ENCODE measurements at regions not wholly inside any gene's neighbourhood (a gene's known extent, or its start where the extent isn't known, plus 50 kb on each side); places are given as distances from the start of the nearest gene placed in this dataset.

GRCh38 chr9:134267305-134267880 lies 58.9 kb upstream of the RXRA start:
- Histone ChIP-seq H3K27ac (peak overlapping the region; percentile 79), H3K27me3 (peaks cover 5% of the 10 kb centered on the region; the same call in 1 of the 2 replicates), H3K36me3 (no peaks in the 10 kb centered on the region), H3K9me3 (no peaks in the 10 kb centered on the region), H4K20me1 (no peaks in the 10 kb centered on the region), H3K9ac (peak overlapping the region; percentile 61), H3K4me2 (peak overlapping the region; percentile 87), H3K4me3 (peak overlapping the region; percentile 28), H3K4me1 (peaks cover 97% of the 10 kb centered on the region)
- no peak for TF ChIP-seq Cebpa-rat (IDR thresholded peaks at IDR 0.05)

DNA sequence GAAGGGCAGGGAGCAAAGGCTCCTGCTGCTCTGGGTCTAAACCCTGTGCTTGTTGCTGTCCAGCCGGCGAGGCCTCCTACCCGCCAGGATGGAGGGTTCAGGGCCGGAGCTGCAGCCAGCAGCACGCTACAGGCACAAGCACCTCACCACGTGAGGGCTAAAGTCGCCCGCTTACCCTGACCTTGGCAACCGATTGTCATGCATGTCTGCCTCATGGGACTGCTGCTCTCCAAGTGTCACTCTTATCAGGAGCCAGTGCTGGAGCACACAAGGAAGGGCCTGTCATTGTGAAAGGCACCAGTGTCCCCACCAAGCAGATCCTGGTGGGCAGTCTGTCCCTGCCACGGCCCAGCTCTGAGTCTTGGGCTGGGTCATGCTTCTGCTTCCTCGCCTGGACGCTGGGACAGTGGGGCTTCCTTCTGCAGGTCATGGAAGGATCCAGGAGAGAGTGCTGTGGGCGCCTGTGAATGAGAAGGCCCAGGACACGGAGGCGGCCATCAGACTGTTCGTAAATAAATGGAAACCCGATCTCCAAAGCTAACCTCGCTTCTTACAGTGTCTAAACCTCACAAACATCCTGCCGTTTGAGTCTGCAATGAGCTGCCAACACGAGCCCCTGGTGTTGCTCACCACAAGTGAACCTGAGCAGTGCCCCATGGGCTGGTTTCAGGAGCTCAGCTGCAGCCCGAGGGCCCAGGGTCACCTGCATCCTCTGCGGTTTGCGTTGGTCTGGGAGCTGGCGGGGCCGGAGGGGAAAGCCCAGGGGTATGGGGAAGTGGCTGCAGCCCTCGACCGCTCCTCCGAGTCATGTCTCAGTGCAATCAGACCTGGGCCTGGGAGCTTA lies 58.2 kb upstream of the RXRA start:
- TF ChIP-seq Cebpa-rat (IDR thresholded peaks at IDR 0.05): no peak
- H3K36me3 ChIP-seq: no peaks in the 10 kb centered on the region
- H3K9ac ChIP-seq: peak overlapping the region; percentile 61
- peaks cover 100% of the 10 kb centered on the region for H3K4me1 ChIP-seq
- H3K4me2 ChIP-seq: peak overlapping the region; percentile 87
- peaks cover 5% of the 10 kb centered on the region; the same call in 1 of the 2 replicates for H3K27me3 ChIP-seq
- H3K4me3 ChIP-seq: peak overlapping the region; percentile 28
- H4K20me1 ChIP-seq: no peaks in the 10 kb centered on the region
- H3K27ac ChIP-seq: peak overlapping the region; percentile 79
- H3K9me3 ChIP-seq: no peaks in the 10 kb centered on the region

- no peaks in the 10 kb centered on the region for H3K36me3 ChIP-seq
- no peak overlapping the region for H3K4me3 ChIP-seq
- peaks cover 100% of the 10 kb centered on the region for H3K4me1 ChIP-seq
- H3K27me3 ChIP-seq: peaks cover 5% of the 10 kb centered on the region; the same call in 1 of the 2 replicates
- no peaks in the 10 kb centered on the region for H3K9me3 ChIP-seq
- H3K9ac ChIP-seq: no peak overlapping the region; the same call in 1 of the 2 replicates
- H4K20me1 ChIP-seq: no peaks in the 10 kb centered on the region
- peak overlapping the region; percentile 87 for H3K4me2 ChIP-seq
- peak overlapping the region; percentile 79; the same call in 1 of the 2 replicates for H3K27ac ChIP-seq
- TF ChIP-seq Cebpa-rat (IDR thresholded peaks at IDR 0.05): no peak
These were observed 57.5 kb upstream of the RXRA start for GRCh38 chr9:134268747-134269146.

DNA sequence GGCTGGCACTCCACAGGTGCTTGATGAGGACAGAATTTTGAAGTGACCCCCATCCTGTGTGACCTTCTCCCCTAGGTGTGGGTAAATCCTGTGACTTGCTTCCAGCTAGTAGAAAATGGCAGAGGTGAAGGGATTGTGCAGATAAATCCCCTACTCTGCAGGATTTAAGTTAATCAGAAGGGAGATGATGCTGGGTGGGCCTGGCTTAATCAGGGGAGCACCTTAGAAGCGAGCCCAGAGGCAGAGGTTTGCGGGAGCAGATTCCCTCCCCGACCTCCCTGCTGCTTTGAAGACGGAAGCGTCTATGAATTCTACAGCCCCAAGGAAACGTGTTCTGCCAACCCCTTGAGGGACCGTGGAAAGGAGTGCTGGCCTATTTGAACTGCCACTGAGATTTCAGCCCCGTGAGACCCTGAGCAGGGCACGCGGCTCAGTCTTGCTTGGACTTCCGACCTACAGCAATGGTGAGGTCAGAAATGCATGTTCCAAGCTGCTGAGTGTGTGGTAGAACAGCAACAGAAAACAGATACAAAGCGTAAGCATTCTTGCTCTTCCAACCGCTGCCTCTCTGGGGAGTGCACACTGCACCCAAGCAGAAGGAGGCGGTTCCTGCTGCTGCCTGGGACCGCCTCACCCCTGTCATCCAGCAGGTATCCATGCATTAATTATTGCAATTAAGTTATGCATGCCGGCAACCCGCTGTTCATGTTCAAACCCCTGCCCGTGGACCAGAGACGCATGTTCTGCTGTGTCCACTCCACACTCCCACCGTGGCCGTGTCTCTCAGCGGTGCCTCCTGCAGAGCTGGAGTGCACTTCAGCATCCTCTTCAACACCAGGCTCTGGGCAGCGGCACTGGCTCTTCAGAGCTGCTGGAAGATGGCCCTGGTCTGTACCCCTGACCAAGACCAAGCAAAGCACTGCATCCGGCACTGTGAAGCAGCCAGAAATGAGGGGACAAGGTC lies 54.6 kb upstream of the RXRA start:
- H3K4me2 ChIP-seq: peak overlapping the region; percentile 87

DNA sequence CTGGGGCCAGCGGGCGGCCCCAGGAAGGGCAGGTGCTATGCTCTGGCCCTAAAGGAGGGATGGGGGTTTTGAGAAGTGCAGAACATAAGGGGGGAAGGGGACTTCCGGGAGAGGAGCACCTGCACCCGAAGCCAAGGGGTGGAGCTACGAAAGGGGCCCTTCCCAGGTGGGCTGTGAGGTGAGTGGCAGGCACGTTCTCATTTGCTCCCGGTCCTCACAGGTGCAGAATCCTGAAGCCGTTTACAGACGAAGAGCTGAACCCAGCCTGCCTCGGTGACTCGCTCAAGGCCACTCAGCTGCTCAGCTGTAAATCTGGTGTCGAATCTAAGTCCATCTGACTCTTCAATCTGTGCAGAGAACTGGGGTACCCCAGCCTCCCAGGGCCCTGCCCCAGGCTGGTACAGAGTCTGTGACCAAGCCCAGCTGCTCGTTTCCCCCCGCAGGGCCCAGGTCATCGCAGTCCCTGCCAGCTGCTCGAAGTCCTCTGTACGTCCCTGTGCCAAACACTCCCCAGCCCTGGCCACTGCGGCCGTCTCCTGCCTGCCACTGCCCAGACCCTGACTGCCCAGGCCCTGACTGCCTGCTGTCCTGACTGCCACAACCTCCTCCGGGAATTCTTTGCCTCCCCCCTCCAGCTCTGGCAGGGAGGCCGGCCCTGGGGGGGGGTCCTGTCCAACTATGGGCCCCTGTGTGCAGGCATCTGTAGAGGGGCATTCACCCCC lies 53.8 kb upstream of the RXRA start:
- Histone ChIP-seq H3K9me3 (no peaks in the 10 kb centered on the region), H3K27me3 (peaks cover 5% of the 10 kb centered on the region; the same call in 1 of the 2 replicates), H3K36me3 (no peaks in the 10 kb centered on the region), H3K4me2 (peak overlapping the region; percentile 87), H3K4me1 (peaks cover 100% of the 10 kb centered on the region), H3K4me3 (no peak overlapping the region), H3K27ac (no peak overlapping the region), H4K20me1 (no peaks in the 10 kb centered on the region), H3K9ac (no peak overlapping the region)
- no peak for TF ChIP-seq Cebpa-rat (IDR thresholded peaks at IDR 0.05)

More for the DNA sequence above, 54.6 kb upstream of the RXRA start:
- H3K27ac ChIP-seq: no peak overlapping the region
- no peaks in the 10 kb centered on the region for H3K36me3 ChIP-seq
- no peaks in the 10 kb centered on the region for H4K20me1 ChIP-seq
- TF ChIP-seq Cebpa-rat (IDR thresholded peaks at IDR 0.05): no peak
- no peak overlapping the region for H3K4me3 ChIP-seq
- peaks cover 5% of the 10 kb centered on the region; the same call in 1 of the 2 replicates for H3K27me3 ChIP-seq
- no peak overlapping the region for H3K9ac ChIP-seq
- H3K9me3 ChIP-seq: no peaks in the 10 kb centered on the region
- peaks cover 100% of the 10 kb centered on the region for H3K4me1 ChIP-seq

GRCh38 chr9:134273647-134274046 lies 52.6 kb upstream of the RXRA start:
- Histone ChIP-seq H4K20me1 (no peaks in the 10 kb centered on the region), H3K27ac (no peak overlapping the region), H3K4me2 (peak overlapping the region; percentile 87)

GRCh38 chr9:134275375-134275774 lies 50.9 kb upstream of the RXRA start:
- Histone ChIP-seq H3K9ac (no peak overlapping the region), H3K27me3 (peaks cover 5% of the 10 kb centered on the region; the same call in 1 of the 2 replicates), H4K20me1 (no peaks in the 10 kb centered on the region), H3K9me3 (peaks cover 6% of the 10 kb centered on the region; the same call in 1 of the 2 replicates), H3K4me2 (peak overlapping the region; percentile 87), H3K27ac (no peak overlapping the region), H3K4me1 (peaks cover 79% of the 10 kb centered on the region), H3K4me3 (no peak overlapping the region), H3K36me3 (no peaks in the 10 kb centered on the region)
- no peak for TF ChIP-seq Cebpa-rat (IDR thresholded peaks at IDR 0.05)

More at GRCh38 chr9:134273647-134274046, 52.6 kb upstream of the RXRA start:
- no peaks in the 10 kb centered on the region for H3K36me3 ChIP-seq
- peaks cover 6% of the 10 kb centered on the region; the same call in 1 of the 2 replicates for H3K9me3 ChIP-seq
- peaks cover 96% of the 10 kb centered on the region for H3K4me1 ChIP-seq
- H3K27me3 ChIP-seq: peaks cover 5% of the 10 kb centered on the region; the same call in 1 of the 2 replicates
- no peak overlapping the region for H3K4me3 ChIP-seq
- TF ChIP-seq Cebpa-rat (IDR thresholded peaks at IDR 0.05): no peak
- H3K9ac ChIP-seq: no peak overlapping the region

DNA sequence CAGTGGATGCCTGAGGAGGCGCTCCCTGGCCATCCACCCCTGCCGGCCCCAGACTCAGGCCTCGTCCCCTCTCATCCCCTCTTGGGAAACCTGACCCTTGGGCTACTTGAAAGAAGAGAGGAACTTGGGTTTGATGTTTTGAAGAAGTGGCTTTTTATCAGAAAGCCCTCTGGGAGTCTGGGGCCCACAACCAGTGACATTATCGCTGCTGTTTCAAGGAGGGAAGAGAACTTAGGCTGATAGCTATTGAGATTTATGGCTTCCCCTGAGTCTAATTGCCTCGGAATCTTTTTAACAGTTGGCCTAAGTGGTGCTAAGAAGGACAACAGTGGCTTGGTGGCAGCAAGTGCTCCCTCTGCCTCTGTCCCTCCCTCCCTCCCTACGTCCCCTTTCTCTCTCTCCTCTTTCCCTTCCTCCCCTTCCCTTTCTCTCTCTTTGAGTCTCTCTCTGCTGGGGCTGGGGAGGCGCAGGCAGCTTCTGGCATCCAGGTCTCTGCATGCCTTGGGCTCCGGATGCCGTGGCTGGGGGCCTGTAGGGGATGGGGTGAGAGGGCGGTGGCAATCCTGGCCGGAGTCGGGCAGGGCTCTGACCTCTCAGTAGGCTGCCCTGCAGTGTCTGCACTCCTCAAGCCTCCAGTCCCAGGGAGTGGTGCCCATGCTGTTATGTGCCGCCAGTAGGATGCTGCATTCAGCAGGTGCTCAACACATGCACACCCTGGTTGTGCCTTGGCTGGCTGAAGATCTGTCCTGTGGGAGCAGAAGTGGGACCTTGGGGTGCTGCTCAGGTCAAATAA lies 49.6 kb upstream of the RXRA start:
- peak overlapping the region; percentile 79 for H3K4me2 ChIP-seq

More for the DNA sequence above, 49.6 kb upstream of the RXRA start:
- peaks cover 5% of the 10 kb centered on the region; the same call in 1 of the 2 replicates for H3K27me3 ChIP-seq
- H3K4me3 ChIP-seq: no peak overlapping the region
- H3K9me3 ChIP-seq: peaks cover 6% of the 10 kb centered on the region; the same call in 1 of the 2 replicates
- H3K4me1 ChIP-seq: peaks cover 67% of the 10 kb centered on the region
- H4K20me1 ChIP-seq: no peaks in the 10 kb centered on the region
- 0 out of 2 replicates have a peak overlapping the region, but pooled peaks have one; percentile 26 for H3K27ac ChIP-seq
- TF ChIP-seq Cebpa-rat (IDR thresholded peaks at IDR 0.05): no peak
- no peak overlapping the region; the same call in 1 of the 2 replicates for H3K9ac ChIP-seq
- no peaks in the 10 kb centered on the region for H3K36me3 ChIP-seq
